ENCODE measurements at regions not wholly inside any gene's neighbourhood (a gene's known extent, or its start where the extent isn't known, plus 50 kb on each side); places are given as distances from the start of the nearest gene placed in this dataset.

DNA sequence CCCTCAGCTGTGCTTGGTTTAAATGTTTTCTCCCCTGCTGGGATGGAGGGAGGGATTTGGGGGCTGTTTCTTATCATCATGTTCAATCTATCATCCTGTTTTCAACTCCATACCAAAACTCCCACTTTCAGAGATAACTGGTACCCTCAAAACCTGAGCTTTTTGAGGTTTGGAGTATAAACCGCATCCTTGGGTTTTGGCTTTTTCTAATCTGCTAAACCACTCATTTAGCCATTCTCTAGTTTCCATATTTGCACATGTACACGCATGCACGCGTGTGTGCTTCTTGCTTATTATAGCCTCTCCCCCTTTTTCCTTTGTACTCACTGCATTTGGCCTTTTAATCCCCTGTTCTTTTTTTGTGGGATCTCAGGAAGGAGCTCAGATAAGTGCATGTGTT, 116.7 kb upstream of the TEX13D start:
- peaks cover 46% of the 10 kb centered on the region for H3K4me1 ChIP-seq (ENCODE audit: low read length)
- no peak overlapping the region for H3K4me2 ChIP-seq (ENCODE audit: low read length)
- no peaks in the 10 kb centered on the region for H3K79me2 ChIP-seq (ENCODE audit: low read length)
- no peaks in the 10 kb centered on the region for H3K36me3 ChIP-seq (replicated peaks; ENCODE audit: low read depth, low read length)
- TF ChIP-seq, protein P1, sequence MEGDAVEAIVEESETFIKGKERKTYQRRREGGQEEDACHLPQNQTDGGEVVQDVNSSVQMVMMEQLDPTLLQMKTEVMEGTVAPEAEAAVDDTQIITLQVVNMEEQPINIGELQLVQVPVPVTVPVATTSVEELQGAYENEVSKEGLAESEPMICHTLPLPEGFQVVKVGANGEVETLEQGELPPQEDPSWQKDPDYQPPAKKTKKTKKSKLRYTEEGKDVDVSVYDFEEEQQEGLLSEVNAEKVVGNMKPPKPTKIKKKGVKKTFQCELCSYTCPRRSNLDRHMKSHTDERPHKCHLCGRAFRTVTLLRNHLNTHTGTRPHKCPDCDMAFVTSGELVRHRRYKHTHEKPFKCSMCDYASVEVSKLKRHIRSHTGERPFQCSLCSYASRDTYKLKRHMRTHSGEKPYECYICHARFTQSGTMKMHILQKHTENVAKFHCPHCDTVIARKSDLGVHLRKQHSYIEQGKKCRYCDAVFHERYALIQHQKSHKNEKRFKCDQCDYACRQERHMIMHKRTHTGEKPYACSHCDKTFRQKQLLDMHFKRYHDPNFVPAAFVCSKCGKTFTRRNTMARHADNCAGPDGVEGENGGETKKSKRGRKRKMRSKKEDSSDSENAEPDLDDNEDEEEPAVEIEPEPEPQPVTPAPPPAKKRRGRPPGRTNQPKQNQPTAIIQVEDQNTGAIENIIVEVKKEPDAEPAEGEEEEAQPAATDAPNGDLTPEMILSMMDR (IDR thresholded peaks at IDR 0.05; ENCODE audit: low read depth, low read length), result no peak
- TF ChIP-seq EZH2phosphoT487 (IDR thresholded peaks at IDR 0.05; ENCODE audit: low read depth), result no peak
- H3K9ac ChIP-seq (ENCODE audit: low read length), result no peak overlapping the region
- no peak overlapping the region for H3K27ac ChIP-seq (ENCODE audit: low read length)
- no peaks in the 10 kb centered on the region for H4K20me1 ChIP-seq (ENCODE audit: insufficient read depth, low read length)
- no peak overlapping the region for H2AFZ ChIP-seq (ENCODE audit: low read depth, low read length)
- H3K27me3 ChIP-seq (ENCODE audit: low read depth, low read length), result peaks cover 4% of the 10 kb centered on the region; the same call in 1 of the 2 replicates
- H3K4me3 ChIP-seq (ENCODE audit: low read length), result no peak overlapping the region
- no peaks in the 10 kb centered on the region for H3K9me3 ChIP-seq (ENCODE audit: insufficient read depth, low read length)

DNA sequence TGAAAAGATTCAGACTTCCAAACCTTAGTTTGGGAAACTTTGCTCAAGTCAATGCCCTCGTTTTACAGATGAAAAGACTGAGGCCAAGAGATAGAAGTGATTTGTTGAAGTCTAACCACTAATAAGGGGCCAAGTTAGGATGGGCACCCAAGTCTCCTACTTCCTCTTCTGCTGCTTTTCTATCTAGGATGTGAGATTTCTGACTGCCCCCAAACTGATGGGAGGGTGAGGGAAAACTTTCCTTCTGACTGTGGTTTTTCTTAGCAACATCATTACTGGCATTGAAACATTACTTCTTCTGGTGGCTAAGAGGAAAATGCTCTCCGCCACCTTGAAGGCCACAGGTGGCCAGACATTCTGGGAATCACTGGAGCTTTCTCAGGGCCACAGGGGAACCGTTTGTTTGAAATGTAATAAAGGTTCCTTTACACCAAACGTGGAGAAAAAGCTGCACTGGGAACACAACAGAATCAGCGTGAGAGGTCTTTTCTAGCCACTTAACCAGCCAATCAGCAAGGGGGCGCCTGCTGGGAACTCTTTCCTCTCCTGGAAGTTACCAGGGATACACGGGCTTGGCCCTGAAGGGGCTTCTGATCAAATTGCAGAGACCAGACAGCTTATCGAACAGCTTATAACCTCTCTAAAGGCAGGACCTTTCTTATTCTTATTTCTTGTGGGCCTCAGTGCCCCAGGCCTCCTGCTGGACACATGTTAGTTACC, 115.9 kb upstream of the TEX13D start:
- Histone ChIP-seq H3K27me3 (ENCODE audit: low read depth, low read length) (peaks cover 4% of the 10 kb centered on the region; the same call in 1 of the 2 replicates), H3K79me2 (ENCODE audit: low read length) (no peaks in the 10 kb centered on the region), H3K9ac (ENCODE audit: low read length) (no peak overlapping the region), H3K4me2 (ENCODE audit: low read length) (peak overlapping the region; percentile 58), H2AFZ (ENCODE audit: low read depth, low read length) (no peak overlapping the region), H3K27ac (ENCODE audit: low read length) (no peak overlapping the region), H3K4me3 (ENCODE audit: low read length) (no peak overlapping the region), H3K4me1 (ENCODE audit: low read length) (peaks cover 44% of the 10 kb centered on the region), H4K20me1 (ENCODE audit: insufficient read depth, low read length) (no peaks in the 10 kb centered on the region), H3K9me3 (ENCODE audit: insufficient read depth, low read length) (no peaks in the 10 kb centered on the region), H3K36me3 (replicated peaks; ENCODE audit: low read depth, low read length) (no peaks in the 10 kb centered on the region)
- no peak for TF ChIP-seq EZH2phosphoT487 (IDR thresholded peaks at IDR 0.05; ENCODE audit: low read depth)
- TF ChIP-seq, protein P1 (IDR thresholded peaks at IDR 0.05; ENCODE audit: low read depth, low read length), result no peak

DNA sequence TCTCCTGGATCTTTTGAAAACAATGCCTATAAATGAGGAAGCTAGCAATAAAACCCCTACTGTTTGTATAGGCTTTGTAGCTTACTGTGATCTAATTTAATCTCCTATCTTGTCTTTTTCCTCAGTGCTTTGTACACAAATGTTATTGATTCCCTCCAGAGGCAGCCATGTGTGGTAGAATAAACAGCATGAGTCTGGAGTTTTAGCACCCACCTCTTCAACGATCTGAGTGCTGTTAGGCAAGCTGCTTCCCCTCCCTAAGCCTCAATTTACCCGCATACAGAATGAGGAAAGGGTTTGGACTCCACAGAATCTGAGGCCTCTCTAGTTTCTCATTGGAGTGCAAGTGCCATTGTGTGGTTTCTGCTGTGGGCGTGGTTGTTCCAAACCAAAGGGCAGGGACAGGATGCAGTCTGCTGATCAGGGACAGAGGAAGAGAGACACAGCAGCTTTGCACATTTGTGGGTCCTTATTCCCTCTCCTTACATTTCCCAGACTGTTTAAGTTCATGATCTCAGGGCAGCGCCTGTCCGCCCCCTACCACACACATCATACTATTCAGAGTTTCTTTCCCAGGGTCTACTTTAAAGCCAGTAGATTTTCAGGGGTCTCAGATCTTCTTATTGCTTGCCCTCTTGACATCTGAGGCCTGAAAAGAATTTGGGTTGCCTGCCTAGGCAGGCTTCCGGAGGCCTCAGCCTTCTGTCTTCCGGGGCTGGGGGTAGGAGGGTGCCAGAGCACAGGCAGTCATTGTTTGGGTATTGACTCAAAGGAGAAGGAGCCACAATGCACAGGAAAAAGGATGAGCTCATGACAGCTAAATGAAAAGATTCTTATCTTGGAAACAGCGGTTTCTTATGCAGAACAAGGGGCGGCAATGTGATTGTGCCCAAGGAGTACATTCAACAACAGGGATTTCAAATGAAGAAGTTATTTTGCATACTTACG, 114.9 kb upstream of the TEX13D start:
- no peak overlapping the region for H3K9ac ChIP-seq (ENCODE audit: low read length)
- no peaks in the 10 kb centered on the region for H4K20me1 ChIP-seq (ENCODE audit: insufficient read depth, low read length)
- H3K4me3 ChIP-seq (ENCODE audit: low read length), result no peak overlapping the region
- H3K79me2 ChIP-seq (ENCODE audit: low read length), result no peaks in the 10 kb centered on the region
- H3K27ac ChIP-seq (ENCODE audit: low read length), result no peak overlapping the region
- no peaks in the 10 kb centered on the region for H3K9me3 ChIP-seq (ENCODE audit: insufficient read depth, low read length)
- peak overlapping the region; percentile 58 for H3K4me2 ChIP-seq (ENCODE audit: low read length)
- peaks cover 40% of the 10 kb centered on the region for H3K4me1 ChIP-seq (ENCODE audit: low read length)
- peaks cover 4% of the 10 kb centered on the region; the same call in 1 of the 2 replicates for H3K27me3 ChIP-seq (ENCODE audit: low read depth, low read length)
- TF ChIP-seq, protein P1 (IDR thresholded peaks at IDR 0.05; ENCODE audit: low read depth, low read length), result no peak
- no peak for TF ChIP-seq EZH2phosphoT487 (IDR thresholded peaks at IDR 0.05; ENCODE audit: low read depth)
- H3K36me3 ChIP-seq (replicated peaks; ENCODE audit: low read depth, low read length), result no peaks in the 10 kb centered on the region
- H2AFZ ChIP-seq (ENCODE audit: low read depth, low read length), result no peak overlapping the region

DNA sequence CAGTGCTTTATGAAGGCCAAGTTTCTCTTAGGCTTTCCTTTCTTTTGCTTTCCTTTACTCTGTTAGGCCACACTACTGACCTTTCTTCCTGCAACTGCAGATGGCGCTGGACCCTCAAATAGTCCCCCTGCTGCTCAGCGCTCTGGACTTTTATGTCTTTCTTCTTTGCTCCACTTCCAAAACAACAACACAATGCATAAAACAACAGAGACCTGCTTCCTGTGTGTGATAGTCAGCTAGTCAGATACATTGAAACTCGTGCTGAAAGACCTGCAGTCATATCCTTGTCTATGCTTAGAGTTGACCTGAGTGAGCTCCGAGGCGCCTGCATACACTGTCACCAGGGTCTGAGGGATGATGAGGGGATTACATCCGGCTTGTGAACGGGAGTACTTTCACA, 108.9 kb upstream of the TEX13D start:
- Histone ChIP-seq H2AFZ (ENCODE audit: low read depth, low read length) (no peak overlapping the region), H3K27ac (ENCODE audit: low read length) (no peak overlapping the region)

More for the DNA sequence above, 108.9 kb upstream of the TEX13D start:
- no peaks in the 10 kb centered on the region for H3K9me3 ChIP-seq (ENCODE audit: insufficient read depth, low read length)
- peak overlapping the region; percentile 60 for H3K4me3 ChIP-seq (ENCODE audit: low read length)
- H3K27me3 ChIP-seq (ENCODE audit: low read depth, low read length), result peaks cover 4% of the 10 kb centered on the region; the same call in 1 of the 2 replicates
- no peaks in the 10 kb centered on the region for H3K79me2 ChIP-seq (ENCODE audit: low read length)
- no peaks in the 10 kb centered on the region for H4K20me1 ChIP-seq (ENCODE audit: insufficient read depth, low read length)
- peaks cover 15% of the 10 kb centered on the region for H3K4me1 ChIP-seq (ENCODE audit: low read length)
- no peaks in the 10 kb centered on the region for H3K36me3 ChIP-seq (replicated peaks; ENCODE audit: low read depth, low read length)
- no peak overlapping the region for H3K9ac ChIP-seq (ENCODE audit: low read length)
- TF ChIP-seq, protein P1 (IDR thresholded peaks at IDR 0.05; ENCODE audit: low read depth, low read length), result peak; percentile 69
- no peak for TF ChIP-seq EZH2phosphoT487 (IDR thresholded peaks at IDR 0.05; ENCODE audit: low read depth)
- H3K4me2 ChIP-seq (ENCODE audit: low read length), result peak overlapping the region; percentile 57

Data from OCI-LY3 (cell line).